ENCODE measurements at regions not wholly inside any gene's neighbourhood (a gene's known extent, or its start where the extent isn't known, plus 50 kb on each side); places are given as distances from the start of the nearest gene placed in this dataset.

- H3K4me1 Mint-ChIP-seq, result peaks cover 12% of the 10 kb centered on the region
- H3K9me3 Mint-ChIP-seq, result no peaks in the 10 kb centered on the region
- H3K27ac Mint-ChIP-seq, result no peak overlapping the region
- H3K4me3 Mint-ChIP-seq, result no peak overlapping the region
- DNase-seq (ENCODE audit: low spot score in 2 of 2), result no peak
- ATAC-seq, result no peak
- H3K36me3 Mint-ChIP-seq, result no peaks in the 10 kb centered on the region
Measured at GRCh38 chr15:70302360-70302759, 204.6 kb upstream of the TLE3 start.

- ATAC-seq (no peak), DNase-seq (ENCODE audit: low spot score in 2 of 2) (no peak)
- Mint-ChIP-seq H3K4me1 (peaks cover 12% of the 10 kb centered on the region), H3K27ac (no peak overlapping the region), H3K9me3 (no peaks in the 10 kb centered on the region), H3K36me3 (no peaks in the 10 kb centered on the region), H3K4me3 (no peak overlapping the region)
Measured at GRCh38 chr15:70301396-70301795, 203.7 kb upstream of the TLE3 start.

- DNase-seq (ENCODE audit: low spot score in 2 of 2), result peak; percentile 60 to 89
- H3K4me1 Mint-ChIP-seq, result peaks cover 12% of the 10 kb centered on the region
- no peaks in the 10 kb centered on the region for H3K36me3 Mint-ChIP-seq
- no peak overlapping the region for H3K27ac Mint-ChIP-seq
- peak; percentile 98 for ATAC-seq
- no peaks in the 10 kb centered on the region for H3K9me3 Mint-ChIP-seq
- H3K4me3 Mint-ChIP-seq, result peak overlapping the region; percentile 3
Measured at GRCh38 chr15:70299931-70300869, 202.5 kb upstream of the TLE3 start.

DNA sequence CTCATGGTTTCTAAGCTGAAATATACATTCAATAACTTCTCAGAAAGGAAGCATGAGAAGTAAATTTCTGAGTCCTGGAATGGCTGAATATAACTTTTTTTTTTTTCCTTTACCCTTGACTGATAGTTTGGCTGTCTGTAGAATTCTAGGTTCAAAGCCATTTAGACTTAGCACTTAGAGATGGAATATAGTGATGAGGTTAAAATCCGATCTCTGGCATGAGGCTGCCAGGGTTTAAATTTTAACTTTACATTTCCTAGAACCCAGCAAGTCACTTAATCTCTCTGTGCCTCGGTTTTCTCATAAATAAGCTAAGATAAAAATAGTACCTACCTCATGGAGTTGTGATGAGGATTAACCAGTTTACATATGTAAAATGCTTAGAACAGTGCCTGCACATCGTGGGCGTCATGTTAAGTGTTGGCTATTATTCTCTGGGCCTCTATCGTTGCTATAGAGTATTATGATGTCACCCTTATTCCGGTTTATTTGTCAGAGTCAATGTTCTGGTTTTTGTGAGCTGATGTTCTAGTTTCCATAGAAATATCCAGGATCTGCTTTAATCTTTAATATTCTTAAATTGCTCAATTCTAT is 199.8 kb upstream of the TLE3 start:
- no peak overlapping the region for H3K27ac Mint-ChIP-seq
- no peak overlapping the region for H3K4me3 Mint-ChIP-seq
- H3K4me1 Mint-ChIP-seq, result peaks cover 12% of the 10 kb centered on the region
- no peak for ATAC-seq
- no peak for DNase-seq (ENCODE audit: low spot score in 2 of 2)
- H3K9me3 Mint-ChIP-seq, result no peaks in the 10 kb centered on the region
- H3K36me3 Mint-ChIP-seq, result no peaks in the 10 kb centered on the region

DNA sequence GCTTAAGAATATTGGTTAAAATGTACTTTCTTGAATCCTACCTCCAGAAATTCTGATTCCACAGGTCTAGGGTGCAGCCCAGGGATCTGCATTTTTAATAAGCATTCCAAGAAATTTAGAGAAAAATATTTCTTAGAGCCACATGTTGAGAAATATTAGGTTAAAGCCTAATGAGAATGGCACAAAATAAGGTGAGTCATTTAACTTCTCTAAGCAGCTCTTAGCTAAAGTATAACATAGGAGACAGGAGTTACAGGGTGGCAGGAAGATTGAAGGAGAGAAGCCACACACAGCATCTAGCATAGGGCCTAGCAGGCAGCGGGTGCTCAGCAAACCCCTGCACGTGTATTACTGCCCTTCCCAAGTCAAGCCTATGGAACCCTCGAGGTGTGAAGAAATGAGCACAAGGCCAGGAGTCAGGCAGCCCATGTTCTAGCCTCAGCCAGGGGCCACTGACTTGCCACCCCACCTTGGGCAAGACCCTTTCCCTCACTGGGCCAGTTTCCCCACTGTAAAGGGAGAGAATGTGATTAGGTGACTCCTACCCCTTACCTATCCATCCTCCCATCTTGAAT is 197.1 kb upstream of the TLE3 start:
- no peak overlapping the region for H3K4me3 Mint-ChIP-seq
- no peak overlapping the region for H3K27ac Mint-ChIP-seq
- no peaks in the 10 kb centered on the region for H3K9me3 Mint-ChIP-seq
- no peaks in the 10 kb centered on the region for H3K4me1 Mint-ChIP-seq
- H3K36me3 Mint-ChIP-seq, result no peaks in the 10 kb centered on the region
- DNase-seq (ENCODE audit: low spot score in 2 of 2) (no peak), ATAC-seq (no peak)

DNA sequence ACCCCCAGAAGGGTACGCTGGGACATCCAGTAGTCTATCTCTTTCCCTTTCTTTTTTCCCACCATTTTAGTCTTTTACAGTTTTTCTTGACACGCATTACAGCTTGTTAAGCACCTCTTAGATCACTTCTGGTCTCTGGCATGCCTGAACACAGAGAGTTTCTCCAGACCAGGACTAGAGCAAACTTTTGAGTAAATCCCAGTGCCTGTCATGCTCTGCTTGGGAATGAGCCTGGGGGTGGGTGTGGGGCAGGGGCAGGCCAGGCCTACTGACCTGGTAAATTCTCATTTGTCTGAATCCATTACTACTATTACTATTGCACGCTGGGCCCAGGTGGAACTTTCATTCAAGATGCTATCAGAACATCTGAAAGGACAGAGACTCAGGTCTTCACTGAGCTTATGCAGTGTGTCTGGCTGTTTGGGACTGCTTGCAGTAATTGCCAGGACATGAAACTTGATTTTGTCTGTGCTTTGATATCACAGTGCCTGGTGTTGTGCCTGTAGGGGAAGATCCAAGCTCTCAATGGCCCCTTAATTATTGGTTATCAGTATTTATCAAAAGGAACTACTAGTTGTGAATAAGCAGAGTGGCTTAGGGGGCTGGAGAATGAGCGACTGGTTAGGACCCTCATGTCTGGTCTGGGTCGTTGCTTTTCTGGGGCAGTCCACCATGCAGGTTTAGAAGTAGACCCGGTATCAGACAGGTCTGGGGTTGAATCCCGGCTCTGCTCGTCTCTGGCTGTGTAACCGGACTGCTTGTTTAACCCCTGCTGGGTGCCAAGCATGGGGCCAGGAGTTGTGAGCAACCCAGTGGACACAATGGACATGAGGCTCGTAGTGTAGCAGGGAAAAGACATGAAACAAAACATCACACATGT is 196.1 kb upstream of the TLE3 start:
- no peak for DNase-seq (ENCODE audit: low spot score in 2 of 2)
- no peak for ATAC-seq
- Mint-ChIP-seq H3K36me3 (no peaks in the 10 kb centered on the region), H3K4me1 (no peaks in the 10 kb centered on the region), H3K9me3 (no peaks in the 10 kb centered on the region), H3K4me3 (no peak overlapping the region), H3K27ac (no peak overlapping the region)

- ATAC-seq (no peak), DNase-seq (ENCODE audit: low spot score in 2 of 2) (no peak)
- Mint-ChIP-seq H3K36me3 (no peaks in the 10 kb centered on the region), H3K9me3 (no peaks in the 10 kb centered on the region), H3K4me1 (no peaks in the 10 kb centered on the region), H3K27ac (no peak overlapping the region), H3K4me3 (no peak overlapping the region)
Measured at GRCh38 chr15:70293138-70293537, 195.4 kb upstream of the TLE3 start.

GRCh38 chr15:70292076-70292760 is 194.5 kb upstream of the TLE3 start:
- no peaks in the 10 kb centered on the region for H3K36me3 Mint-ChIP-seq
- no peak for ATAC-seq
- no peak overlapping the region for H3K4me3 Mint-ChIP-seq
- no peaks in the 10 kb centered on the region for H3K4me1 Mint-ChIP-seq
- H3K9me3 Mint-ChIP-seq, result no peaks in the 10 kb centered on the region
- no peak for DNase-seq (ENCODE audit: low spot score in 2 of 2)
- no peak overlapping the region for H3K27ac Mint-ChIP-seq

GRCh38 chr15:70291305-70292075 is 193.8 kb upstream of the TLE3 start:
- Mint-ChIP-seq H3K27ac (no peak overlapping the region), H3K4me3 (no peak overlapping the region), H3K4me1 (no peaks in the 10 kb centered on the region), H3K9me3 (no peaks in the 10 kb centered on the region), H3K36me3 (no peaks in the 10 kb centered on the region)
- DNase-seq (ENCODE audit: low spot score in 2 of 2) (no peak), ATAC-seq (no peak)

DNA sequence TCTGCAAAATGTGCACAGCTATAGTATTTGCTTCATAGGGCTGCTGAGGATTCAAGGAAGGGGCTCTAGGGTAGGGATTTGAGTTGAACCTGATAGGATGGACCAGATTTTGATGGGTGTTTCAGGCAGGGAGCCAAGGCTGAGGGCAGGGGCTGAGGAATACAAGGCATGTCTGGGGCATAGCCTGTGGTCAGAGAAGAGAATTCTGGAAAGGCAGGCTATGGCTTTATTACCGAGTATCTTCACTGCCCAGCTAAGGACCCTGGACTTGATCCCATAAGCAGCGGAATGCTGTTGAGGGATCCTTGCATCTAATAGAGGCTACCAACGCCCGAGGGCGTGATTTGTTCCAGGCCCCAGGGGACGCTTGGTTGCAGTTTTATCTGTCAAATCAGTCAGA is 193.0 kb upstream of the TLE3 start:
- Mint-ChIP-seq H3K4me3 (no peak overlapping the region), H3K36me3 (no peaks in the 10 kb centered on the region), H3K27ac (no peak overlapping the region), H3K4me1 (no peaks in the 10 kb centered on the region), H3K9me3 (no peaks in the 10 kb centered on the region)
- ATAC-seq (no peak), DNase-seq (ENCODE audit: low spot score in 2 of 2) (no peak)

DNA sequence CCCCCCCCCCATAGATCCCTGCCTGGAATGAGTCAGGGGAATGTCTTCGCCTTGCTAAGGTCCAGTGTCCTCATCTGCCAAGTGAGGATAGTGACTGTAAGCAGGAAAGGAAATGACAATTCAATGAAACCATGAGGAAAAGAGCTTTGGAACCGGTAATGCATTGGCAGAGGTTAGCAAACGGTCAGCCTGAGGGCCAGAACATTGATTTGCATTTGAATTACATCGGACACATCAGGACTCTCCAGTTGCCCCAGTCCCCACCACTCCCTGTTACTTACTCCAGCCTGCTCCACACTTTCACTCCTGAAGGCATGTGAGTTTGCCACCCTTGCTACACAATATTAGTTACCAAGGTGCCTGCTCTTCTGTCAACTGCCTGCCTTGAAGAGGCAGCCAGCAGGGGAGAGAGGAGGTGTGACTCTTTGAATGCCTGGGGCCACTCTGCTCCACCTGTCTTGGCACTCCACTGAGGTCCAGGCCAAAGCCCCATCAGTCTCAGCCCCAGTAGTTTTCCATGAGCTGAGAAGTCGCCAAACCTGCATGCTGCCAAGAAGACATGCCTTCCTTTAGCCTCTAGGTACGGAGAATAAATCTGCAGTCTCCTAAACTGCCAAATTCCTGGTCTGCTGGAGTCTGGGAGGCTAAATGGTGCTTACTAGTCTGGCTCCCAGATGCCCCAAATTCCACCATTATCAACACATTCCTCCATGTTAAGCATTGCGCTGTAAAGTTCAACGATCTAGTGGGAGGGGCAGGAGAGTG is 191.7 kb upstream of the TLE3 start:
- ATAC-seq (no peak), DNase-seq (ENCODE audit: low spot score in 2 of 2) (no peak)
- H3K4me1 Mint-ChIP-seq, result peaks cover 7% of the 10 kb centered on the region
- no peaks in the 10 kb centered on the region for H3K36me3 Mint-ChIP-seq
- no peak overlapping the region for H3K27ac Mint-ChIP-seq
- H3K4me3 Mint-ChIP-seq, result no peak overlapping the region
- no peaks in the 10 kb centered on the region for H3K9me3 Mint-ChIP-seq

GRCh38 chr15:70286113-70286806 is 188.5 kb upstream of the TLE3 start:
- no peaks in the 10 kb centered on the region for H3K9me3 Mint-ChIP-seq
- no peak for DNase-seq (ENCODE audit: low spot score in 2 of 2)
- H3K27ac Mint-ChIP-seq, result no peak overlapping the region
- ATAC-seq, result no peak
- no peak overlapping the region for H3K4me3 Mint-ChIP-seq
- peaks cover 12% of the 10 kb centered on the region for H3K4me1 Mint-ChIP-seq
- no peaks in the 10 kb centered on the region for H3K36me3 Mint-ChIP-seq
